ENCODE measurements at regions not wholly inside any gene's neighbourhood (a gene's known extent, or its start where the extent isn't known, plus 50 kb on each side); places are given as distances from the start of the nearest gene placed in this dataset.

DNA sequence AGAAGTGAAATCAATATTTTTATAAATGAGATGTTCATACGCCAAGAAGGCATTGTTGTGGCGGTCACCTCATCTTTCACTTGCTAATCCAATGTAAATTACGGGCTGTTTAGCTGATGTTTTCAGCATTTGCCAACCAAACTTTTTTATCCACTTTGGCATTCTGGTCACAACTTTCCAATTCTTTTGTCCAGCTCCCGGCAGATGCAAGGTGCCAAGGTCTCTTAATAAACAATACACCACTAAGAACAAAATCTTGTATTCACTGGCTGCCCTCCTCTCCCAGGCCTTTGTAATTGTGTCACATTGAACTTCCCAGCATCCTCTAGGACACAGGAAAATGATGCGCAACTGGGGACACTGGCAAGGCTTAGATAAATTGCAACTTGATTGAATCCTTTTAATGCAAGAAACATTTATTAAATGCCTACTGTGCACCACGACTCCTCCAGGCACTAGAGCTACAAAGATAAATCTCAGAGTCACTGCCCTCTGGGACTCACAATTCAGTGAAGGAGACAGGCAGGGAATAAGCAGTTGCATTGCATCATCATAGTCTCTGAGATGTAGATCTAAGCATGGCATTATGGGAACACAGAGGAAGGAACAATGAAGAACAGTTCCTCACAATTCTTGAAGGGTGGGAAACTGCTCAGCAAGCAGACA is 165.4 kb upstream of the C16orf82 start:
- no peaks in the 10 kb centered on the region for H3K4me1 ChIP-seq
- H3K4me3 ChIP-seq, result no peak overlapping the region
- no peaks in the 10 kb centered on the region for H3K36me3 ChIP-seq (replicated peaks)
- H3K9me3 ChIP-seq, result no peaks in the 10 kb centered on the region; the same call in 1 of the 2 replicates
- in situ Hi-C loops (cut with MboI; ENCODE audit: low sequenced_read_pairs), result no loop called here
- no peak for DNase-seq (ENCODE audit: low spot score in 2 of 2)
- H3K27me3 ChIP-seq (ENCODE audit: low read depth), result no peaks in the 10 kb centered on the region

DNA sequence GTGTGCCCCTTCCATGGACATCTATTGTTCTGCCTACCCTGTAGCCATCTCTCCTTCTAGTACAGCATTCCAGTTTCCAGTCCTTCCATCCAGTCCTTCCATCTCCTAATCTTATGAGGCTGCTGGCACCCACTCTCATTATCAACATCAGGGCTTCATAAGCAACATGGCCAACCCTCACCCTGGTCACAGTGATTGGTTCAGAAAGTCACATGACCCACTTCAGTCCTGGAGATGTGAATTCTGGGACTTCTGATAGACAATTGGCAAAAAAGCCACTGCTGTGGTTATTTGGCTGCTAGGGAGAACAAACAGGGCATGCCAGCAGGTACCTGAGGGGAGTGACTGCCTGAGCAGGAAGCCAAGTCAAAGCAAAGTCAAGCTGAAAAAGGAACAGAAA is 164.7 kb upstream of the C16orf82 start:
- DNase-seq (ENCODE audit: low spot score in 2 of 2), result no peak
- Histone ChIP-seq H3K4me1 (no peaks in the 10 kb centered on the region), H3K27me3 (ENCODE audit: low read depth) (no peaks in the 10 kb centered on the region)

DNA sequence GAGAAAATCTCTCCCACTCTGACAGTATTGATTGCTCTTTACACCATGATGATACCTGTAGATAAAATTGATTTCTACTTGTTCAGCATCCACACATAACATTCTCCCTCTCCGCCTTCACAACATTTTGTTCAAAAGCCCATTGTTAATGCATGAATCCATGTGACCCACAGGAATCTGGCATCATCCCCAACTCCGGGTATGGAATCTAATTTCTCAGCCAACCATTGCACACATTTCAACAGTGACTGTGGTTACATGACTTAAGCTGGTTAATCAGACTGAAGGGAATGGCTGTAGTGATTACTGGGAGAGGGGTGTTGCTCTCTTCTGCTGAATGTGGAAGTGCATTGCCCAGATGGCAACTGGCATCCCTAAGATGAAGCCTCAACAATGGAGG is 161.4 kb upstream of the C16orf82 start:
- H3K27me3 ChIP-seq (ENCODE audit: low read depth), result no peaks in the 10 kb centered on the region
- H3K36me3 ChIP-seq (replicated peaks), result no peaks in the 10 kb centered on the region
- H3K4me1 ChIP-seq, result no peaks in the 10 kb centered on the region
- H3K4me3 ChIP-seq, result no peak overlapping the region
- no peaks in the 10 kb centered on the region; the same call in 1 of the 2 replicates for H3K9me3 ChIP-seq
- in situ Hi-C loops (cut with MboI; ENCODE audit: low sequenced_read_pairs), result no loop called here
- no peak for DNase-seq (ENCODE audit: low spot score in 2 of 2)

More for the DNA sequence above, 164.7 kb upstream of the C16orf82 start:
- in situ Hi-C loops (cut with MboI; ENCODE audit: low sequenced_read_pairs), result no loop called here
- Histone ChIP-seq H3K4me3 (no peak overlapping the region), H3K36me3 (replicated peaks) (no peaks in the 10 kb centered on the region), H3K9me3 (no peaks in the 10 kb centered on the region; the same call in 1 of the 2 replicates)

DNA sequence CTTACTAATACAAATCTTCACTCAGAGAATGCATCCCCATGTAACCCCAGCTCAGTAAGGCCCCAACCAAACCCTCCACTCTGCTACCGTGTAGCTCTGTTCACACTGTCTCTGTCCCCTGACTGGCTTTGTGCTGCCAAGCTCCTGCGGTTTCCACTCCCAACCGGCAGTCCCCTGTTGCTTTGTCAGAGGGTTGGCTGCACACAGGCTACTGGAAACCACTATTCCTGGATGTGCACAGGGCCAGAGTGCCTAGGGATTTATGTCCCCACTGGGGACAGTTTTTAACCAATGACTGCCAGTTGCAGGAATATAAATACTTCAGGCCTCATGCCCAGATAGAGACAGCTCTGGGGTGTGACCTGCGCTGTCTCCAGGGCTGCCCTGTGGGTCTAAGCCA is 157.1 kb upstream of the C16orf82 start:
- in situ Hi-C loops (cut with MboI; ENCODE audit: low sequenced_read_pairs), result no loop called here
- Histone ChIP-seq H3K4me1 (no peaks in the 10 kb centered on the region), H3K4me3 (no peak overlapping the region), H3K9me3 (no peaks in the 10 kb centered on the region), H3K36me3 (replicated peaks) (no peaks in the 10 kb centered on the region), H3K27me3 (ENCODE audit: low read depth) (no peaks in the 10 kb centered on the region)
- no peak for DNase-seq (ENCODE audit: low spot score in 2 of 2)

DNA sequence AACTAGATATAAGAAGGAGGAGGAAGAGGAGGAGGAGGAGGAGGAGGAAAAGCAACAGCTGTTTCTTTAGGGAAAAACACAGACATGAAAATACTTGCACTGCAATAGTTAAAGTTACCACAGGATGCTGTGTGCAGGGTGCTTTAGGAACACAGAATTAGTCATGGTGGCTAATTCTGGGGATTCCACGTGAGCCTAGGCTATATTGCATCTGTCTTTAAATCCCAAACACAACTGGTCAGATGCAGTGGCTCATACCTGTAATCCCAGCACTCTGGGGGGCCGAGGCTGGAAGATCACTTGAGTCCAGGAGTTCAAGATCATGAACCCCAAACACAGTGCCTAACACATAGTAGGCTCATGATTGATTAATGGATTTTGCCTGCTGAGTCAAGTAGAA is 155.3 kb upstream of the C16orf82 start:
- in situ Hi-C loops (cut with MboI; ENCODE audit: low sequenced_read_pairs), result no loop called here
- Histone ChIP-seq H3K36me3 (replicated peaks) (no peaks in the 10 kb centered on the region), H3K27me3 (ENCODE audit: low read depth) (no peaks in the 10 kb centered on the region), H3K4me3 (no peak overlapping the region), H3K9me3 (no peaks in the 10 kb centered on the region), H3K4me1 (no peaks in the 10 kb centered on the region)
- DNase-seq (ENCODE audit: low spot score in 2 of 2), result no peak

DNA sequence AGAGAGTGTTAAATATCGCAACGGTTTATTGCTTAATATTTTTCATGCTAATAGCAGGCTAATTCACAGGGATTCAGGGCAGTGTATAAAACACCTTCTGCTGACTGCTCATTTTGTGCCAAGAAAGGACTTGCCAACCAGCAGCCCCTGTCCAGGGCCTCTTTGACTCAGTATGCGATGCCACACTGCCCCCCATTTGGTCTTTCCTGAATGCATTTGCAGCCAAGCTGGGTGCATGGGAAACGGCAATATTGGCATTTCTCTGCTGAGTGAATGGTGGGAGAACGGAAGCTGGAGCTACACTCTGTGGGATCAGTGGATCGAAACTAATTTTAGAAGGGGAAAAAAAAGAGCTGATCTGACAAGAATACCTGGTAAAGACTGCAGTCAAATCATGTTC is 152.9 kb upstream of the C16orf82 start:
- Histone ChIP-seq H3K4me3 (no peak overlapping the region), H3K27me3 (ENCODE audit: low read depth) (no peaks in the 10 kb centered on the region)
- in situ Hi-C loops (cut with MboI; ENCODE audit: low sequenced_read_pairs), result no loop called here

DNA sequence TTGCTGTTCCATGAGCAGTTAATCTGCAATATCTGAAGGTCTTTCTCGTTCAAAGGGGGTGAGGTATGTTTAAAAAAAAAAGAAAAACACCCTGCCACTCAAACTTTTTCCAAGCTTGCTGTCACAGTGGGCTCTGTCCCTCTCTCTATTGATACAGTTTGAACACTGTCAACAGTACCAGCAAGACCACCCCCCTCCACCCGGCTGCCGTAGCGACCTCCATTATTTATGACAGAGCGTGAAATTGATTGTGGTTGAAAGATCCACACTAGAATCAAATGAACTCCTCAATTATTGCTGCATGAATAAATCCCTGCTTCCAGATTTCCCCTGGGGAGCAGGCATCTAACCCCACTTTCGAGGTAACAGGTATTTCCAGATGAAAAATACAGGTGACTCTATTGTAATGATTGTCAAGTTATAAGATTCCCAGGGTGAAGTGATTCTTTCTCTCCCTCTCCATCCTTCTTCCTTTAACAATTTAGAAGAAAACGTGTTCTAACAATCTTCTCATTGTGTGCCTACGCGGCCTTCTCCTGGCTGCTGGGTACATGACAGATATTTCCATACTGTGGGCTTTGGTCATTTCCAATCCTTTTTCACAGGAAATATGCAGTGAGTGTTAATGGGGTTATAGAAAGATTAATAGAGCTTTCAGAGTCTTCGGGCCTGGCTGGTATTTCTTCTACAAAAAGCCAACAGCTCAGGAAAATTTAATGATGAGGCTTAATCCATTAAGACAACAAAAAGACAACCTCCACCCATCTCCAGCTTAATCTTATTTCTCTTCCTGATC is 135.7 kb upstream of the C16orf82 start:
- Histone ChIP-seq H3K27me3 (ENCODE audit: low read depth) (no peaks in the 10 kb centered on the region), H3K36me3 (replicated peaks) (no peaks in the 10 kb centered on the region), H3K4me1 (no peaks in the 10 kb centered on the region), H3K9me3 (no peaks in the 10 kb centered on the region), H3K4me3 (no peak overlapping the region)
- DNase-seq (ENCODE audit: low spot score in 2 of 2), result no peak
- in situ Hi-C loops (cut with MboI; ENCODE audit: low sequenced_read_pairs), result no loop called here

More for the DNA sequence above, 152.9 kb upstream of the C16orf82 start:
- Histone ChIP-seq H3K36me3 (replicated peaks) (no peaks in the 10 kb centered on the region), H3K4me1 (no peaks in the 10 kb centered on the region), H3K9me3 (no peaks in the 10 kb centered on the region)
- no peak for DNase-seq (ENCODE audit: low spot score in 2 of 2)

DNA sequence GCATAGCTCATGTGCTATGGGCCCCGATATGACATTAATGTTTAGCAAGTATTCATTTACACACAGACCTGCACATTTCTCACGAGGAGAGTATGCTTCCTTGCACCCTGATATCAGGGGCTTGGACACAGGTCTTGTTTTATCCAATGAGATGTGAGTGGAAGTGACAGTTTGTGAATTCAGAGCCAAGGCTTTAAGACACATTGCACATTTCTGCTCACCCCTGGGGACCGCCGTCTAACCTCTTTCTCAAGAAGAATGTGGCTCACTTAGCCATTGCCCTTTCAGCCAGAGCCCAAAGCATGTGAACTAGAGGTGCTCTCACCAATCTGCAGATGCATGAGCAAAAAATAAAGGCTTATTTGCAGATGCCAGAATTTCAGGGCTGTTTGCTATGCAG is 116.1 kb upstream of the C16orf82 start:
- in situ Hi-C loops (cut with MboI; ENCODE audit: low sequenced_read_pairs), result no loop called here
- no peaks in the 10 kb centered on the region for H3K9me3 ChIP-seq
- no peaks in the 10 kb centered on the region for H3K27me3 ChIP-seq (ENCODE audit: low read depth)
- no peaks in the 10 kb centered on the region for H3K36me3 ChIP-seq (replicated peaks)
- no peak for DNase-seq (ENCODE audit: low spot score in 2 of 2)
- H3K4me1 ChIP-seq, result no peaks in the 10 kb centered on the region
- H3K4me3 ChIP-seq, result no peak overlapping the region

DNA sequence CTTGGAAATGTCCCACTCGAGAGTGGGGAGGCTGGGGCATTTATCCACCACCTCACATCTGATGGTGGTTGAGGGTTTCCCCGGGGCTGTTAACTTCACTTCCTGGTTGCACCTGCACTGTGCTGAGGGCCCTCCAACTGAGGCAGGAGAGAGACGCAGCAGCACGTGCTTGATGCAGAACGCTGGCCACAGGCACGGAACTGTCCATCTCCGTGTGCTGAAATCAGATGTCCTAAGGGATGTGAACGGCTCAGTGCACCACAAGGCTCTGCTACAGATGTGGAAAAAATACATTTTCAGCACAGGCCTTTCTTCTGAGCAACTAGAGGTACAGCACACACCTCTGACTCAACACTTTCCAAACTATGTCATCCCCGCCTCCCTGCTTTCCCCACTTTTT is 114.8 kb upstream of the C16orf82 start:
- no peak for DNase-seq (ENCODE audit: low spot score in 2 of 2)
- H3K4me1 ChIP-seq, result no peaks in the 10 kb centered on the region
- H3K36me3 ChIP-seq (replicated peaks), result no peaks in the 10 kb centered on the region
- H3K9me3 ChIP-seq, result no peaks in the 10 kb centered on the region
- H3K27me3 ChIP-seq (ENCODE audit: low read depth), result no peaks in the 10 kb centered on the region
- no peak overlapping the region for H3K4me3 ChIP-seq
- in situ Hi-C loops (cut with MboI; ENCODE audit: low sequenced_read_pairs), result no loop called here

DNA sequence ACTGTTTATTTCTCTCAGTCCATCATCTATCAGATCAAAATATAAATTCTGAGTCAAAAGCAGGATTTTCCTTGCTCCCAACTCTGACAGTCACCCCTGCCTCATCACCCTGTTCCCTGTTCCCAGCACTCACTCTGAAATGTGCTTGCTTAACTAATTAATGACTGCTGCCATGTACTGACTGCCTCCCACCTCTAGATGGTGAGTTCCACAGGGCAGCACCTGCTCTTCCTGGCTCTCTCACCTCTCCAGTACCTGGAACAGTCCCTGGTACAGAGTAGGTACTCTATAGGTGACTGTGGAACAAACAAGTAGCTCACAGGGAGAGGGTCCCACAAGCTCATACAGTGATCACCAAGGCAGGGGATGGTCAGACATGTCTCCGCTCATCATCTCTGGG is 114.3 kb upstream of the C16orf82 start:
- DNase-seq (ENCODE audit: low spot score in 2 of 2), result no peak
- Histone ChIP-seq H3K36me3 (replicated peaks) (no peaks in the 10 kb centered on the region), H3K4me1 (no peaks in the 10 kb centered on the region), H3K9me3 (no peaks in the 10 kb centered on the region), H3K4me3 (no peak overlapping the region), H3K27me3 (ENCODE audit: low read depth) (no peaks in the 10 kb centered on the region)
- in situ Hi-C loops (cut with MboI; ENCODE audit: low sequenced_read_pairs), result no loop called here

DNA sequence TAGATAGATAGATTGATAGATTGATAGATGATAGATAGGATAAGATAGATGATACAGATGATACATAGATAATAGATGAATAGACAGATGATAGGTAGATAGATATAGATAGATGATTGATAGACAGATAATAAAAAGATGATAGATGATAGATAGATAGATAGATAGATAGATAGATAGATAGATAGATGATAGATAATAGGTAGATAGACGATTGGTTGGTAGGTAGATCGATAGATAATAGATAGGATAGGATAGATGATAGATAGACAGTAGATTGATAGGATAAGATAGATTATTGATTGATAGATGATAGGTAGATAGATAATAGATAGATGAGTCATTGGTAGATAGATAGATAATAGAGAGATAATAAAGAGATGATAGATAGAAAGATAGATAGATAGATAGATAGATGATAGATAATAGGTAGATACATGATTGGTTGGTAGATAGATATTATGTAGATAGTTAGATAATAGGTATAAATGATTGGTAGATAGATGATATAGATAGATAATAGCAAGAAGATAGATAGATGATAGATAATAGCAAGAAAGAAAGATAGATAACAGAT is 109.4 kb upstream of the C16orf82 start:
- Histone ChIP-seq H3K4me1 (no peaks in the 10 kb centered on the region), H3K9me3 (no peaks in the 10 kb centered on the region), H3K4me3 (no peak overlapping the region), H3K27me3 (ENCODE audit: low read depth) (no peaks in the 10 kb centered on the region), H3K36me3 (replicated peaks) (no peaks in the 10 kb centered on the region)
- no peak for DNase-seq (ENCODE audit: low spot score in 2 of 2)
- in situ Hi-C loops (cut with MboI; ENCODE audit: low sequenced_read_pairs), result no loop called here

DNA sequence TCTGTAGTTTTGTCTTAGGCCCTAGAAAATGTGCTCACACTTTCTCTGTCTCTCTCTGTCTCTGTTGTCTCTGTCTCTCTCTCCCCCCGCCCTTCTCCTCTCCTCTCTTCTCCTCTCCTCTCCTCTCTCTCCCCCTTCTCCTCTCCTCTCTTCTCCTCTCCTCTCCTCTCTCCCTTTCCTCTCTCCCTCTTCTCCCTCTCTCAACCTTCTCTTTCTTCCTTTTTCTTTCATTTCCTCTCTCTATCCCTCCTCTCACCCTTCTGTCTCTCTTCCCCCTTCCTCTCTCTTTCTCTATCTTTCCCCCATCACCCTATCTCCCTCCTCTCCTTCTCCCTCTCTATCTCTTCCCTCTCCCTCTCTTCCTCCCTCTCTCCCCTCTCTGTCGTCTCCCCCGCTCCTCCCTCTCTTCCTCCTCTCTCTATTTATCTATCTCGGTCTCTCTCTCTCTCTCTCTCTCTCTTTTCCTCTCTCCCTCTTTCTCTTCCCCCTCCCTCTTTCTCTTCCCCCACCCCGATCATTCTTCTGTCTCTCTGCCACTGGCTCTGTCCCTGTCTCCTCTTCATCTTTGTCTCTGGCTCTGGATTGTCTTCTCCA is 107.2 kb upstream of the C16orf82 start:
- no peak for DNase-seq (ENCODE audit: low spot score in 2 of 2)
- no peak overlapping the region for H3K4me3 ChIP-seq
- H3K27me3 ChIP-seq (ENCODE audit: low read depth), result no peaks in the 10 kb centered on the region
- H3K4me1 ChIP-seq, result no peaks in the 10 kb centered on the region
- H3K9me3 ChIP-seq, result no peaks in the 10 kb centered on the region
- no peaks in the 10 kb centered on the region for H3K36me3 ChIP-seq (replicated peaks)
- in situ Hi-C loops (cut with MboI; ENCODE audit: low sequenced_read_pairs), result no loop called here

DNA sequence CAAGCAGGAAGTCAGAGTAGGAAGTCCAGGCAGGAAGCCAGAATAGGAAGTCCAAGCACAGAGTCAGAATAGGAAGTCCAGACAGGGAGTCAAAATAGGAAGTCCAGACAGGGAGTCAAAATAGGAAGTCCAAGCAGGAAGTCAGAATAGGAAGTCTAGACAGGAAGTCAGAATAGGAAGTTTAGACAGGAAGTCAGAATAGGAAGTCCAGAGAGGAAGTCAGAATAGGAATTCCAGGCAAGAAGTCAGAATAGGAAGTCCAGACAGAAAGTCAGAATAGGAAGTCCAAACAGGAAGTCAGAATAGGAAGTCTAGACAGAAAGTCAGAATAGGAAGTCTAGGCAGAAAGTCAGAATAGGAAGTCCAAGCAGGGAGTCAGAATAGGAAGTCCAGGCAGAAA is 105.3 kb upstream of the C16orf82 start:
- in situ Hi-C loops (cut with MboI; ENCODE audit: low sequenced_read_pairs), result no loop called here
- no peaks in the 10 kb centered on the region for H3K36me3 ChIP-seq (replicated peaks)
- no peaks in the 10 kb centered on the region for H3K27me3 ChIP-seq (ENCODE audit: low read depth)
- H3K4me1 ChIP-seq, result no peaks in the 10 kb centered on the region
- no peak for DNase-seq (ENCODE audit: low spot score in 2 of 2)
- H3K9me3 ChIP-seq, result no peaks in the 10 kb centered on the region
- no peak overlapping the region for H3K4me3 ChIP-seq

DNA sequence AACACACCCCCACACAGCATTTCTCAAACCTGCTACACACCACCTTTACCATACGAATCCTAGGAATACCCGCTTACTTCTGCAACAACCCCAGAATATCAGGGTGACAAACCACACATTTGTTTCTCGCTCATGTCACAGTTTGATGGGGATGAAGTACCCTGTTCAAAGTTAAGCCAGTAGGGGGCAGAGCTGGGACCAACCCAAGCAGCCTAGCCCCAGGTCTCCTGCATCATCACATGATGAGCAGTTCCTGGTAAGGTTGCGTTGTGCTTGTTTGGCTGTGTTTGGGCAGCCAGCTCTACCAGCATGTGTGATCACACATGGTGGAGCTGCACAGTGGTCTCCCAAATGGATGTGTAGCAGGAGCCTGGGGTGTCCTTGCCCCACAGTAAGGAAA is 103.6 kb upstream of the C16orf82 start:
- in situ Hi-C loops (cut with MboI; ENCODE audit: low sequenced_read_pairs), result no loop called here
- Histone ChIP-seq H3K9me3 (no peaks in the 10 kb centered on the region), H3K36me3 (replicated peaks) (no peaks in the 10 kb centered on the region), H3K27me3 (ENCODE audit: low read depth) (no peaks in the 10 kb centered on the region), H3K4me1 (no peaks in the 10 kb centered on the region), H3K4me3 (no peak overlapping the region)
- DNase-seq (ENCODE audit: low spot score in 2 of 2), result peak in 1 of 2 experiments; percentile 7
